HEK293 (cell line): ENCODE measurements at regions not wholly inside any gene's neighbourhood (a gene's known extent, or its start where the extent isn't known, plus 50 kb on each side); places are given as distances from the start of the nearest gene placed in this dataset.

ENCODE experiments used
- CTCF ChIA-PET: fragments of 350-600 bp; formaldehyde crosslinking; extraction: SDS; loops from one replicate; lab custom pipeline; 2021; ENCODE audit warnings: antibody characterized with exemption; lab: Yijun Ruan, JAX
- POLR2A ChIA-PET: fragments of 300-600 bp; formaldehyde crosslinking; extraction: SDS; loops from one replicate; lab custom pipeline; 2020; ENCODE audit warnings: antibody characterized with exemption, inconsistent platforms; lab: Yijun Ruan, JAX
- H3K27ac ChIP-seq: fragments of 200-500 bp; sonication (Bioruptor generic); 2 replicates; pipeline ENCODE4 v1.5.1; 2014; ENCODE audit warnings: low read depth, low read length, control low read depth, inconsistent platforms; ENCODE audit errors: extremely low read depth
- H3K36me3 ChIP-seq, 2 experiments: fragments of 200-500 bp in 1 of 2; sonication (Bioruptor generic) in 1 of 2; 1 replicate in 1 of 2; 2 replicates in 1 of 2; pipeline ENCODE4 v1.5.1; 2014 to 2017; ENCODE audit warnings: inconsistent platforms in 2 of 2, low read length in 2 of 2; ENCODE audit not compliant: control insufficient read depth in 2 of 2, insufficient read depth in 1 of 2
- H3K4me1 ChIP-seq: fragments of 200-500 bp; sonication (Bioruptor generic); 2 replicates; pipeline ENCODE4 v1.5.1; 2014; ENCODE audit warnings: mild to moderate bottlenecking, low read length, inconsistent platforms; ENCODE audit not compliant: control insufficient read depth, insufficient read depth
- H3K4me3 ChIP-seq: 2 replicates; pipeline ENCODE4 v1.5.1; 2011; ENCODE audit warnings: low read depth, mild to moderate bottlenecking, control low read depth, low read length, moderate library complexity
- H3K9me3 ChIP-seq: fragments of 200-500 bp; sonication (Bioruptor generic); 2 replicates; pipeline ENCODE4 v1.5.1; 2014; ENCODE audit warnings: low read depth, low read length, inconsistent platforms; ENCODE audit not compliant: control insufficient read depth, insufficient read depth
- EGR2 ChIP-seq: fragments of 450-650 bp; formaldehyde crosslinking; IDR thresholded peaks from 2 replicates; pipeline ENCODE4 v1.5.1; 2016; ENCODE audit warnings: low read depth, missing biosample characterization, missing genetic modification characterization
- GFI1B ChIP-seq: fragments of 450-650 bp; formaldehyde crosslinking; IDR thresholded peaks from 2 replicates; pipeline ENCODE4 v1.5.1; 2016; ENCODE audit warnings: missing biosample characterization, missing genetic modification characterization
- HOXD13 ChIP-seq: sonication (generic); formaldehyde crosslinking; IDR thresholded peaks from 2 replicates; pipeline ENCODE4 v1.8.0; 2022; ENCODE audit warnings: missing genetic modification reagents, borderline replicate concordance
- SALL2 ChIP-seq: fragments of 450-650 bp; formaldehyde crosslinking; IDR thresholded peaks from 2 replicates; pipeline ENCODE4 v1.5.0; 2017; ENCODE audit warnings: missing biosample characterization, mild to moderate bottlenecking, missing genetic modification characterization, borderline replicate concordance
- SCRT2 ChIP-seq: fragments of 450-650 bp; formaldehyde crosslinking; IDR thresholded peaks from 2 replicates; pipeline ENCODE4 v1.5.1; 2016; ENCODE audit warnings: missing biosample characterization, missing genetic modification characterization
- TRIM28 ChIP-seq: IDR thresholded peaks from 2 replicates; pipeline ENCODE4 v1.6.1; 2011; ENCODE audit warnings: low read length, control low read depth, borderline replicate concordance
- ZFP69B ChIP-seq: fragments of 450-650 bp; formaldehyde crosslinking; IDR thresholded peaks from 2 replicates; pipeline ENCODE4 v1.5.1; 2016; ENCODE audit warnings: missing biosample characterization, missing genetic modification characterization
- ZNF155 ChIP-seq: fragments of 450-650 bp; formaldehyde crosslinking; IDR thresholded peaks from 2 replicates; pipeline ENCODE4 v1.5.1; 2016; ENCODE audit warnings: missing biosample characterization, missing genetic modification characterization
- ZNF239 ChIP-seq: fragments of 450-650 bp; formaldehyde crosslinking; IDR thresholded peaks from 2 replicates; pipeline ENCODE4 v1.5.1; 2016; ENCODE audit warnings: missing biosample characterization, missing genetic modification characterization
- ZNF274 ChIP-seq, 2 experiments: fragments of 200-500 bp in 1 of 2; fragments of 450-650 bp in 1 of 2; sonication (Bioruptor generic) in 1 of 2; formaldehyde crosslinking in 1 of 2; IDR thresholded peaks; 2 replicates each; pipeline versions ENCODE4 v1.5.1 to v1.6.1; 2014 to 2016; ENCODE audit warnings: borderline replicate concordance in 1 of 2, inconsistent platforms in 1 of 2, low read length in 1 of 2, missing biosample characterization in 1 of 2, missing genetic modification characterization in 1 of 2
- ZNF404 ChIP-seq: fragments of 450-650 bp; formaldehyde crosslinking; IDR thresholded peaks from 2 replicates; pipeline ENCODE4 v1.5.1; 2017; ENCODE audit warnings: missing biosample characterization, missing genetic modification characterization
- ZNF701 ChIP-seq: fragments of 450-650 bp; formaldehyde crosslinking; IDR thresholded peaks from 2 replicates; pipeline ENCODE4 v1.5.1; 2016; ENCODE audit warnings: missing biosample characterization, missing genetic modification characterization
- ZNF768 ChIP-seq: fragments of 450-650 bp; formaldehyde crosslinking; IDR thresholded peaks from 2 replicates; pipeline ENCODE4 v1.5.1; 2018; ENCODE audit warnings: missing biosample characterization, mild to moderate bottlenecking, missing genetic modification characterization
- TF ChIP-seq, protein P1 (sequence below): fragments of 450-650 bp; formaldehyde crosslinking; IDR thresholded peaks from 2 replicates; pipeline ENCODE4 v1.5.0; 2017; ENCODE audit warnings: missing biosample characterization, missing genetic modification characterization, borderline replicate concordance
- TF ChIP-seq, protein P2 (sequence below): fragments of 450-650 bp; formaldehyde crosslinking; IDR thresholded peaks from 2 replicates; pipeline ENCODE4 v1.5.1; 2016; ENCODE audit warnings: missing biosample characterization, missing genetic modification characterization, borderline replicate concordance
- TF ChIP-seq, protein P3 (sequence below): fragments of 450-650 bp; formaldehyde crosslinking; IDR thresholded peaks from 2 replicates; pipeline ENCODE4 v1.5.1; 2016; ENCODE audit warnings: missing biosample characterization, missing genetic modification characterization
- TF ChIP-seq, protein P4 (sequence below): fragments of 450-650 bp; formaldehyde crosslinking; IDR thresholded peaks from 2 replicates; pipeline ENCODE4 v1.5.1; 2016; ENCODE audit warnings: missing biosample characterization, missing genetic modification characterization, low read depth
- TF ChIP-seq, protein P5 (sequence below): fragments of 450-650 bp; formaldehyde crosslinking; IDR thresholded peaks from 2 replicates; pipeline ENCODE4 v1.5.1; 2016; ENCODE audit warnings: missing biosample characterization, missing genetic modification characterization

DNA sequence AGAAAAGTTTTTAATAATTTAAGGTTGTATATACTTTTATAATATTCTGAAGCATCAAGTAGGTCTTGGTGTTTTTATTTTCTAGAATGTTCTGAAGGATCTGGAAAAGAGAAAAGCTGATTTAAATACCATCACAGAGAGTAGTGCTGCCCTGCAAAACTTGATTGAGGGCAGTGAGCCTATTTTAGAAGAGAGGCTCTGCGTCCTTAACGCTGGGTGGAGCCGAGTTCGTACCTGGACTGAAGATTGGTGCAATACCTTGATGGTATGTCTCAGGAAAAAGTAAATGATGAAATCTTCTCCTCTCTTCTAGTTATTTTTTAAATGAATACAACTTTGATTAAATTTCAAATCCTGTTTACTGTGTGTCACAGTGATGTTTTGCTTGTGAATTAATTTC, 225.7 kb downstream of the UTRN start:
- no peaks in the 10 kb centered on the region for H3K4me1 ChIP-seq
- CTCF ChIA-PET: no interaction called here
- POLR2A ChIA-PET: no interaction called here

More for the DNA sequence above, 225.7 kb downstream of the UTRN start:
- H3K27ac ChIP-seq: no peak overlapping the region
- no peak for TF ChIP-seq GFI1B
- no peak for TF ChIP-seq SALL2
- no peak for TF ChIP-seq ZNF701
- TF ChIP-seq ZNF155 (tag by site-specific recombination): no peak
- TF ChIP-seq, protein P1, sequence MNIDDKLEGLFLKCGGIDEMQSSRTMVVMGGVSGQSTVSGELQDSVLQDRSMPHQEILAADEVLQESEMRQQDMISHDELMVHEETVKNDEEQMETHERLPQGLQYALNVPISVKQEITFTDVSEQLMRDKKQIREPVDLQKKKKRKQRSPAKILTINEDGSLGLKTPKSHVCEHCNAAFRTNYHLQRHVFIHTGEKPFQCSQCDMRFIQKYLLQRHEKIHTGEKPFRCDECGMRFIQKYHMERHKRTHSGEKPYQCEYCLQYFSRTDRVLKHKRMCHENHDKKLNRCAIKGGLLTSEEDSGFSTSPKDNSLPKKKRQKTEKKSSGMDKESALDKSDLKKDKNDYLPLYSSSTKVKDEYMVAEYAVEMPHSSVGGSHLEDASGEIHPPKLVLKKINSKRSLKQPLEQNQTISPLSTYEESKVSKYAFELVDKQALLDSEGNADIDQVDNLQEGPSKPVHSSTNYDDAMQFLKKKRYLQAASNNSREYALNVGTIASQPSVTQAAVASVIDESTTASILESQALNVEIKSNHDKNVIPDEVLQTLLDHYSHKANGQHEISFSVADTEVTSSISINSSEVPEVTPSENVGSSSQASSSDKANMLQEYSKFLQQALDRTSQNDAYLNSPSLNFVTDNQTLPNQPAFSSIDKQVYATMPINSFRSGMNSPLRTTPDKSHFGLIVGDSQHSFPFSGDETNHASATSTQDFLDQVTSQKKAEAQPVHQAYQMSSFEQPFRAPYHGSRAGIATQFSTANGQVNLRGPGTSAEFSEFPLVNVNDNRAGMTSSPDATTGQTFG (tag by site-specific recombination): no peak
- TF ChIP-seq, protein P2, sequence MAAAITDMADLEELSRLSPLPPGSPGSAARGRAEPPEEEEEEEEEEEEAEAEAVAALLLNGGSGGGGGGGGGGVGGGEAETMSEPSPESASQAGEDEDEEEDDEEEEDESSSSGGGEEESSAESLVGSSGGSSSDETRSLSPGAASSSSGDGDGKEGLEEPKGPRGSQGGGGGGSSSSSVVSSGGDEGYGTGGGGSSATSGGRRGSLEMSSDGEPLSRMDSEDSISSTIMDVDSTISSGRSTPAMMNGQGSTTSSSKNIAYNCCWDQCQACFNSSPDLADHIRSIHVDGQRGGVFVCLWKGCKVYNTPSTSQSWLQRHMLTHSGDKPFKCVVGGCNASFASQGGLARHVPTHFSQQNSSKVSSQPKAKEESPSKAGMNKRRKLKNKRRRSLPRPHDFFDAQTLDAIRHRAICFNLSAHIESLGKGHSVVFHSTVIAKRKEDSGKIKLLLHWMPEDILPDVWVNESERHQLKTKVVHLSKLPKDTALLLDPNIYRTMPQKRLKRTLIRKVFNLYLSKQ (tag by site-specific recombination): no peak
- TF ChIP-seq, protein P3, sequence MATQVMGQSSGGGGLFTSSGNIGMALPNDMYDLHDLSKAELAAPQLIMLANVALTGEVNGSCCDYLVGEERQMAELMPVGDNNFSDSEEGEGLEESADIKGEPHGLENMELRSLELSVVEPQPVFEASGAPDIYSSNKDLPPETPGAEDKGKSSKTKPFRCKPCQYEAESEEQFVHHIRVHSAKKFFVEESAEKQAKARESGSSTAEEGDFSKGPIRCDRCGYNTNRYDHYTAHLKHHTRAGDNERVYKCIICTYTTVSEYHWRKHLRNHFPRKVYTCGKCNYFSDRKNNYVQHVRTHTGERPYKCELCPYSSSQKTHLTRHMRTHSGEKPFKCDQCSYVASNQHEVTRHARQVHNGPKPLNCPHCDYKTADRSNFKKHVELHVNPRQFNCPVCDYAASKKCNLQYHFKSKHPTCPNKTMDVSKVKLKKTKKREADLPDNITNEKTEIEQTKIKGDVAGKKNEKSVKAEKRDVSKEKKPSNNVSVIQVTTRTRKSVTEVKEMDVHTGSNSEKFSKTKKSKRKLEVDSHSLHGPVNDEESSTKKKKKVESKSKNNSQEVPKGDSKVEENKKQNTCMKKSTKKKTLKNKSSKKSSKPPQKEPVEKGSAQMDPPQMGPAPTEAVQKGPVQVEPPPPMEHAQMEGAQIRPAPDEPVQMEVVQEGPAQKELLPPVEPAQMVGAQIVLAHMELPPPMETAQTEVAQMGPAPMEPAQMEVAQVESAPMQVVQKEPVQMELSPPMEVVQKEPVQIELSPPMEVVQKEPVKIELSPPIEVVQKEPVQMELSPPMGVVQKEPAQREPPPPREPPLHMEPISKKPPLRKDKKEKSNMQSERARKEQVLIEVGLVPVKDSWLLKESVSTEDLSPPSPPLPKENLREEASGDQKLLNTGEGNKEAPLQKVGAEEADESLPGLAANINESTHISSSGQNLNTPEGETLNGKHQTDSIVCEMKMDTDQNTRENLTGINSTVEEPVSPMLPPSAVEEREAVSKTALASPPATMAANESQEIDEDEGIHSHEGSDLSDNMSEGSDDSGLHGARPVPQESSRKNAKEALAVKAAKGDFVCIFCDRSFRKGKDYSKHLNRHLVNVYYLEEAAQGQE: no peak
- no peak for TF ChIP-seq HOXD13 (CRISPR knock-in tag)
- no peak for TF ChIP-seq SCRT2 (tag by site-specific recombination)
- TF ChIP-seq ZNF768 (tag by site-specific recombination): no peak
- no peak for TF ChIP-seq ZNF274 (IDR thresholded peaks at IDR 0.05; ENCODE audit: low read length)
- TF ChIP-seq ZNF274 (tag by site-specific recombination; IDR thresholded peaks at IDR 0.05; ENCODE audit: borderline replicate concordance): no peak
- no peak for TF ChIP-seq TRIM28
- no peak for TF ChIP-seq ZFP69B (tag by site-specific recombination)
- TF ChIP-seq, protein P4, sequence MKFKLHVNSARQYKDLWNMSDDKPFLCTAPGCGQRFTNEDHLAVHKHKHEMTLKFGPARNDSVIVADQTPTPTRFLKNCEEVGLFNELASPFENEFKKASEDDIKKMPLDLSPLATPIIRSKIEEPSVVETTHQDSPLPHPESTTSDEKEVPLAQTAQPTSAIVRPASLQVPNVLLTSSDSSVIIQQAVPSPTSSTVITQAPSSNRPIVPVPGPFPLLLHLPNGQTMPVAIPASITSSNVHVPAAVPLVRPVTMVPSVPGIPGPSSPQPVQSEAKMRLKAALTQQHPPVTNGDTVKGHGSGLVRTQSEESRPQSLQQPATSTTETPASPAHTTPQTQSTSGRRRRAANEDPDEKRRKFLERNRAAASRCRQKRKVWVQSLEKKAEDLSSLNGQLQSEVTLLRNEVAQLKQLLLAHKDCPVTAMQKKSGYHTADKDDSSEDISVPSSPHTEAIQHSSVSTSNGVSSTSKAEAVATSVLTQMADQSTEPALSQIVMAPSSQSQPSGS (tag by site-specific recombination): no peak
- no peak for TF ChIP-seq EGR2 (tag by site-specific recombination)
- no peak for TF ChIP-seq ZNF404
- no peak for TF ChIP-seq ZNF239 (tag by site-specific recombination)
- TF ChIP-seq, protein P5, sequence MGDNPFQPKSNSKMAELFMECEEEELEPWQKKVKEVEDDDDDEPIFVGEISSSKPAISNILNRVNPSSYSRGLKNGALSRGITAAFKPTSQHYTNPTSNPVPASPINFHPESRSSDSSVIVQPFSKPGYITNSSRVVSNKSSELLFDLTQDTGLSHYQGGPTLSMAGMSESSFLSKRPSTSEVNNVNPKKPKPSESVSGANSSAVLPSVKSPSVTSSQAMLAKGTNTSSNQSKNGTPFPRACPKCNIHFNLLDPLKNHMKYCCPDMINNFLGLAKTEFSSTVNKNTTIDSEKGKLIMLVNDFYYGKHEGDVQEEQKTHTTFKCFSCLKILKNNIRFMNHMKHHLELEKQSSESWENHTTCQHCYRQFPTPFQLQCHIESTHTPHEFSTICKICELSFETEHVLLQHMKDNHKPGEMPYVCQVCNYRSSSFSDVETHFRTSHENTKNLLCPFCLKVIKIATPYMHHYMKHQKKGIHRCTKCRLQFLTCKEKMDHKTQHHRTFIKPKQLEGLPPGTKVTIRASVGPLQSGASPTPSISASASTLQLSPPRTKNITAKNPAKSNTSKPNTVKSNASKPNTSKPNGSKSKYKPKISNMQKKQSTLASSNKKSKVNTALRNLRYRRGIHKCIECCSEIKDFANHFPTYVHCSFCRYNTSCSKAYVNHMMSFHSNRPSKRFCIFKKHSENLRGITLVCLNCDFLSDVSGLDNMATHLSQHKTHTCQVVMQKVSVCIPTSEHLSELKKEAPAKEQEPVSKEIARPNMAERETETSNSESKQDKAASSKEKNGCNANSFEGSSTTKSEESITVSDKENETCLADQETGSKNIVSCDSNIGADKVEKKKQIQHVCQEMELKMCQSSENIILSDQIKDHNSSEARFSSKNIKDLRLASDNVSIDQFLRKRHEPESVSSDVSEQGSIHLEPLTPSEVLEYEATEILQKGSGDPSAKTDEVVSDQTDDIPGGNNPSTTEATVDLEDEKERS: no peak
- TF ChIP-seq, all 188 proteins: peak for 0
- Histone ChIP-seq H3K9me3 (no peaks in the 10 kb centered on the region), H3K4me3 (no peak overlapping the region), H3K36me3 (peaks cover 10 to 15% of the 10 kb centered on the region in 2 experiments)
